ENCODE measurements at regions not wholly inside any gene's neighbourhood (a gene's known extent, or its start where the extent isn't known, plus 50 kb on each side); places are given as distances from the start of the nearest gene placed in this dataset.

DNA sequence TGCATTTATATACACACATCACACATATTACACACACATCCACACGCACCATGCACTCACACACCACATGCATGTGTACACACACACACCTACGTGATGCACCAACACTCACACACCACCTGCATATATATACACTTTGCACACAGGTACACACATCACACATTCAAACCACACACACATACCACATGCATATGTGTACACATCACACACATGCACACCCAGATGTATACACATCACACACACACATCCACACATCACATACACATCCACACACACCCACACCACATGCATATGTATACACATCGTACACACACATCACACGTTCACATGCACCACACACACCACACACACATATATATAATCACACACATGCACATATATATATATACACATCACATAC is 281.8 kb downstream of the IRF8 start:
- TF ChIP-seq, protein P1, sequence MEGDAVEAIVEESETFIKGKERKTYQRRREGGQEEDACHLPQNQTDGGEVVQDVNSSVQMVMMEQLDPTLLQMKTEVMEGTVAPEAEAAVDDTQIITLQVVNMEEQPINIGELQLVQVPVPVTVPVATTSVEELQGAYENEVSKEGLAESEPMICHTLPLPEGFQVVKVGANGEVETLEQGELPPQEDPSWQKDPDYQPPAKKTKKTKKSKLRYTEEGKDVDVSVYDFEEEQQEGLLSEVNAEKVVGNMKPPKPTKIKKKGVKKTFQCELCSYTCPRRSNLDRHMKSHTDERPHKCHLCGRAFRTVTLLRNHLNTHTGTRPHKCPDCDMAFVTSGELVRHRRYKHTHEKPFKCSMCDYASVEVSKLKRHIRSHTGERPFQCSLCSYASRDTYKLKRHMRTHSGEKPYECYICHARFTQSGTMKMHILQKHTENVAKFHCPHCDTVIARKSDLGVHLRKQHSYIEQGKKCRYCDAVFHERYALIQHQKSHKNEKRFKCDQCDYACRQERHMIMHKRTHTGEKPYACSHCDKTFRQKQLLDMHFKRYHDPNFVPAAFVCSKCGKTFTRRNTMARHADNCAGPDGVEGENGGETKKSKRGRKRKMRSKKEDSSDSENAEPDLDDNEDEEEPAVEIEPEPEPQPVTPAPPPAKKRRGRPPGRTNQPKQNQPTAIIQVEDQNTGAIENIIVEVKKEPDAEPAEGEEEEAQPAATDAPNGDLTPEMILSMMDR (IDR thresholded peaks at IDR 0.05 in 2 of 3, conservative IDR thresholded peaks at IDR 0.05 in 1 of 3; ENCODE audit: borderline replicate concordance in 1 of 3, insufficient read depth in 1 of 3, low read depth in 2 of 3, low read length in 2 of 3) = no peak
- TF ChIP-seq, protein P2, sequence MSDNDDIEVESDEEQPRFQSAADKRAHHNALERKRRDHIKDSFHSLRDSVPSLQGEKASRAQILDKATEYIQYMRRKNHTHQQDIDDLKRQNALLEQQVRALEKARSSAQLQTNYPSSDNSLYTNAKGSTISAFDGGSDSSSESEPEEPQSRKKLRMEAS (IDR thresholded peaks at IDR 0.05) = no peak
- TF ChIP-seq POLR2AphosphoS5 (IDR thresholded peaks at IDR 0.05; ENCODE audit: low read depth, low read length) = no peak
- TF ChIP-seq ZNF274 (IDR thresholded peaks at IDR 0.05; ENCODE audit: low read depth, low read length) = no peak
- TF ChIP-seq, protein P3, sequence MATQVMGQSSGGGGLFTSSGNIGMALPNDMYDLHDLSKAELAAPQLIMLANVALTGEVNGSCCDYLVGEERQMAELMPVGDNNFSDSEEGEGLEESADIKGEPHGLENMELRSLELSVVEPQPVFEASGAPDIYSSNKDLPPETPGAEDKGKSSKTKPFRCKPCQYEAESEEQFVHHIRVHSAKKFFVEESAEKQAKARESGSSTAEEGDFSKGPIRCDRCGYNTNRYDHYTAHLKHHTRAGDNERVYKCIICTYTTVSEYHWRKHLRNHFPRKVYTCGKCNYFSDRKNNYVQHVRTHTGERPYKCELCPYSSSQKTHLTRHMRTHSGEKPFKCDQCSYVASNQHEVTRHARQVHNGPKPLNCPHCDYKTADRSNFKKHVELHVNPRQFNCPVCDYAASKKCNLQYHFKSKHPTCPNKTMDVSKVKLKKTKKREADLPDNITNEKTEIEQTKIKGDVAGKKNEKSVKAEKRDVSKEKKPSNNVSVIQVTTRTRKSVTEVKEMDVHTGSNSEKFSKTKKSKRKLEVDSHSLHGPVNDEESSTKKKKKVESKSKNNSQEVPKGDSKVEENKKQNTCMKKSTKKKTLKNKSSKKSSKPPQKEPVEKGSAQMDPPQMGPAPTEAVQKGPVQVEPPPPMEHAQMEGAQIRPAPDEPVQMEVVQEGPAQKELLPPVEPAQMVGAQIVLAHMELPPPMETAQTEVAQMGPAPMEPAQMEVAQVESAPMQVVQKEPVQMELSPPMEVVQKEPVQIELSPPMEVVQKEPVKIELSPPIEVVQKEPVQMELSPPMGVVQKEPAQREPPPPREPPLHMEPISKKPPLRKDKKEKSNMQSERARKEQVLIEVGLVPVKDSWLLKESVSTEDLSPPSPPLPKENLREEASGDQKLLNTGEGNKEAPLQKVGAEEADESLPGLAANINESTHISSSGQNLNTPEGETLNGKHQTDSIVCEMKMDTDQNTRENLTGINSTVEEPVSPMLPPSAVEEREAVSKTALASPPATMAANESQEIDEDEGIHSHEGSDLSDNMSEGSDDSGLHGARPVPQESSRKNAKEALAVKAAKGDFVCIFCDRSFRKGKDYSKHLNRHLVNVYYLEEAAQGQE (IDR thresholded peaks at IDR 0.05; ENCODE audit: low read depth) = no peak
- no peak for TF ChIP-seq RAD21 (IDR thresholded peaks at IDR 0.05; ENCODE audit: low read depth)
- no peak for TF ChIP-seq POLR2A (IDR thresholded peaks at IDR 0.05; ENCODE audit: borderline replicate concordance, extremely low read depth, insufficient read depth, insufficient read length)
- no peak for TF ChIP-seq EZH2phosphoT487 (IDR thresholded peaks at IDR 0.05; ENCODE audit: borderline replicate concordance)
- TF ChIP-seq JUND (IDR thresholded peaks at IDR 0.05) = no peak
- no peak for TF ChIP-seq EZH2 (IDR thresholded peaks at IDR 0.05)
- TF ChIP-seq YY1 (IDR thresholded peaks at IDR 0.05; ENCODE audit: extremely low read depth, insufficient replicate concordance, low read depth, low read length) = no peak
- no peak for TF ChIP-seq SRF (IDR thresholded peaks at IDR 0.05; ENCODE audit: low read depth)
- no peak for TF ChIP-seq SP1 (IDR thresholded peaks at IDR 0.05; ENCODE audit: low read depth)
